Ishikawa (cell line): ENCODE measurements at regions not wholly inside any gene's neighbourhood (a gene's known extent, or its start where the extent isn't known, plus 50 kb on each side); places are given as distances from the start of the nearest gene placed in this dataset.

Experiments used
- CEBPB ChIP-seq: IDR thresholded peaks from 2 replicates; pipeline ENCODE4 v1.6.1; 2012
- CREB1 ChIP-seq: IDR thresholded peaks from 2 replicates; pipeline ENCODE4 v1.6.1; 2012; ENCODE audit warnings: low read depth
- EGR1 ChIP-seq: IDR thresholded peaks from 2 replicates; pipeline ENCODE4 v1.6.1; 2012
- EP300 ChIP-seq: IDR thresholded peaks from 2 replicates; pipeline ENCODE4 v1.6.1; 2012; ENCODE audit warnings: borderline replicate concordance
- FOXM1 ChIP-seq: IDR thresholded peaks from 2 replicates; pipeline ENCODE4 v1.6.1; 2012; ENCODE audit warnings: low read depth, borderline replicate concordance
- MAX ChIP-seq: IDR thresholded peaks from 2 replicates; pipeline ENCODE4 v1.6.1; 2012
- NFIC ChIP-seq: IDR thresholded peaks from 2 replicates; pipeline ENCODE4 v1.6.1; 2012
- RAD21 ChIP-seq: IDR thresholded peaks from 2 replicates; pipeline ENCODE4 v1.6.1; 2012; ENCODE audit warnings: low read depth
- REST ChIP-seq: IDR thresholded peaks from 2 replicates; pipeline ENCODE4 v1.6.1; 2012; ENCODE audit warnings: low read depth, mild to moderate bottlenecking
- TAF1 ChIP-seq: IDR thresholded peaks from 2 replicates; pipeline ENCODE4 v1.6.1; 2012; ENCODE audit warnings: low read depth, mild to moderate bottlenecking
- TCF12 ChIP-seq: IDR thresholded peaks from 2 replicates; pipeline ENCODE4 v1.6.1; 2012; ENCODE audit warnings: low read depth
- TEAD4 ChIP-seq: IDR thresholded peaks from 2 replicates; pipeline ENCODE4 v1.6.1; 2012
- YY1 ChIP-seq: IDR thresholded peaks from 2 replicates; pipeline ENCODE4 v1.6.1; 2012; ENCODE audit warnings: low read depth
- ZBTB7A ChIP-seq: IDR thresholded peaks from 2 replicates; pipeline ENCODE4 v1.6.1; 2012; ENCODE audit warnings: low read depth
- TF ChIP-seq, protein P1 (sequence below): IDR thresholded peaks from 2 replicates; pipeline ENCODE4 v1.6.1; 2012

GRCh38 chr12:46556819-46557524 lies 184.4 kb upstream of the SLC38A2 start:
- no peak for TF ChIP-seq TEAD4
- no peak for TF ChIP-seq CEBPB
- TF ChIP-seq CREB1: no peak
- TF ChIP-seq, protein P1, sequence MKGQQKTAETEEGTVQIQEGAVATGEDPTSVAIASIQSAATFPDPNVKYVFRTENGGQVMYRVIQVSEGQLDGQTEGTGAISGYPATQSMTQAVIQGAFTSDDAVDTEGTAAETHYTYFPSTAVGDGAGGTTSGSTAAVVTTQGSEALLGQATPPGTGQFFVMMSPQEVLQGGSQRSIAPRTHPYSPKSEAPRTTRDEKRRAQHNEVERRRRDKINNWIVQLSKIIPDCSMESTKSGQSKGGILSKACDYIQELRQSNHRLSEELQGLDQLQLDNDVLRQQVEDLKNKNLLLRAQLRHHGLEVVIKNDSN: no peak
- no peak for TF ChIP-seq TCF12
- TF ChIP-seq REST: no peak
- TF ChIP-seq NFIC: no peak
- TF ChIP-seq EP300: no peak
- TF ChIP-seq FOXM1: no peak
- no peak for TF ChIP-seq ZBTB7A
- no peak for TF ChIP-seq RAD21
- no peak for TF ChIP-seq YY1

DNA sequence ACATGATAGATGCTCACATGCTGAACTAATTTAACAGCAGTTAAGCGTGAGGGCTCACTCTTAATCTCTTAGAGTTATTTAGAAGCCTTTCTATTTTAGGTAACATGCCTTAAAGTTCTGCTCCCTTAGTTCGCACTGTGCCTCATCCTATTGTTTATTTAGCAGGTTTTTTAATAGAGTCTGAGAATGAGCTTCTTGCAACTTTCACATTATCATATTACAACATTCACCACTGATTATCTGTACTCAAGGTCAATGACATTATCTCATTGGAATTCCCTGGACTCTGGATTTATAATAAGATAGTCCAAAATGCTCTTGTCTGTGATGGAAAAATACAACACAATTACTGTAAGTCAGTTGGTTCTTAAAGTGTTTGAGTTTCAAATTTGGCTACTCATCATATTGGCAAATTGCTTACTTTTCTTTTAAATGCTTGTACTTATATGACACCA lies 183.6 kb upstream of the SLC38A2 start:
- no peak for TF ChIP-seq ZBTB7A
- no peak for TF ChIP-seq YY1
- TF ChIP-seq TAF1: no peak
- no peak for TF ChIP-seq RAD21
- TF ChIP-seq MAX: no peak
- TF ChIP-seq EP300: peak; percentile 82
- TF ChIP-seq, protein P1: no peak
- peak; percentile 78; the same call in 1 of the 2 replicates for TF ChIP-seq TEAD4
- peak; percentile 67; the same call in 1 of the 2 replicates for TF ChIP-seq FOXM1
- 0 out of 2 replicates have a peak, but pooled peaks have one; percentile 53 for TF ChIP-seq NFIC
- TF ChIP-seq CEBPB: peak; percentile 55; the same call in 1 of the 2 replicates
- TF ChIP-seq EGR1: no peak
- no peak for TF ChIP-seq REST
- TF ChIP-seq CREB1: no peak
- TF ChIP-seq TCF12: no peak

DNA sequence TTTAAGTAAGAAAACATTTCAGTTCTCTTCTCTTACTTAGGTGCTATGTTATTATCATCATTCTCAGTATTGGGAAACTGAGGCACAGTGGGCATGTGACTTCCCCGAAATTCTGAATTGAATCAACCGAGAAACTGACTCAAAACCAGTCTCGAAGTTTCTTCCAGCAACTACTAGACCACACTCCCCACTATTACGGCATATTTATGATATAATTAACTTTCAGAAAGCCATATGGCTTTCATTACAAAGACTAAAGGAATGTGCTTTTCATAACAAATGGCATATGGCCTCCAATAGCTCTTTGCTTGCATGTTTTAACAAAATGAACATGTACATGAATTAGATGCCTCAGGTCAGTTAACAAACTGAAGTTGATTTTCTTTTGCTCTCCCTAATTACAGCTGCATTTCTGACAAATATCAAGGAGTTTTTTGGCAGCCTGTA lies 182.9 kb upstream of the SLC38A2 start:
- TF ChIP-seq EGR1 (no peak), TAF1 (no peak), NFIC (no peak), FOXM1 (no peak), EP300 (no peak), CREB1 (no peak)

- TF ChIP-seq TCF12 (no peak), TEAD4 (no peak), REST (no peak), NFIC (no peak), CEBPB (no peak), EGR1 (no peak), RAD21 (no peak), MAX (no peak), YY1 (no peak), EP300 (no peak), FOXM1 (no peak), TAF1 (no peak), ZBTB7A (no peak), CREB1 (no peak)
- TF ChIP-seq, protein P1: no peak
These were observed 181.9 kb upstream of the SLC38A2 start for GRCh38 chr12:46554460-46554859.
